Endothelial cell of umbilical vein (primary cell): ENCODE measurements at regions not wholly inside any gene's neighbourhood (a gene's known extent, or its start where the extent isn't known, plus 50 kb on each side); places are given as distances from the start of the nearest gene placed in this dataset.

Experiments used
- BruUV-seq: library from RNA; stranded (reverse); fragments of 400-500 nt; replicated peaks from 2 replicates; lab custom pipeline; 2021; lab: Mats Ljungman, UMichigan
- CTCF ChIA-PET: fragments of 300-600, 350-600 bp; sonication (Branson Sonifier 250); formaldehyde crosslinking; loops from one replicate; lab custom pipeline; 2021; ENCODE audit warnings: antibody characterized with exemption, inconsistent platforms; lab: Charles Lee
- POLR2A ChIA-PET: fragments of 300-600, 350-600 bp; sonication (Branson Sonifier 250); formaldehyde crosslinking; loops from one replicate; lab custom pipeline; 2021; ENCODE audit warnings: antibody characterized with exemption, inconsistent platforms; lab: Charles Lee
- DNase-seq: peaks from one replicate; pipeline ENCODE4 v3.0.0-alpha.2; 2011; ENCODE audit warnings: low read depth, low spot score
- FAIRE-seq: peaks from 2 replicates; lab custom pipeline; 2011; peaks lifted over from hg19 to GRCh38; lab: Jason Lieb, UNC
- H2AFZ ChIP-seq: 2 replicates; pipeline ENCODE4 v1.6.0; 2012; ENCODE audit warnings: low read depth, low read length, control low read depth, inconsistent platforms
- H3K27ac ChIP-seq: 2 replicates; pipeline ENCODE4 v1.5.1; 2011; ENCODE audit warnings: low read depth, mild to moderate bottlenecking, control low read depth, low read length, moderate library complexity; ENCODE audit not compliant: insufficient read depth
- H3K27me3 ChIP-seq, 2 experiments: 2 replicates each; pipeline versions ENCODE4 v1.6.0 to v1.6.1; 2011; ENCODE audit warnings: low read length in 2 of 2, mixed read lengths in 1 of 2; ENCODE audit not compliant: control insufficient read depth in 2 of 2, insufficient read depth in 2 of 2
- H3K36me3 ChIP-seq, 2 experiments: 2 replicates in 1 of 2; 3 replicates in 1 of 2; pipeline ENCODE4 v1.5.1; 2011; ENCODE audit warnings: low read length in 2 of 2, mild to moderate bottlenecking in 1 of 2, moderate library complexity in 1 of 2; ENCODE audit not compliant: control insufficient read depth in 2 of 2, insufficient read depth in 2 of 2; ENCODE audit errors: extremely low read depth in 1 of 2
- H3K4me1 ChIP-seq: 3 replicates; pipeline ENCODE4 v1.5.1; 2011; ENCODE audit warnings: mild to moderate bottlenecking, low read length; ENCODE audit not compliant: control insufficient read depth, insufficient read depth; ENCODE audit errors: extremely low read depth
- H3K4me2 ChIP-seq: 2 replicates; pipeline ENCODE4 v1.6.1; 2011; ENCODE audit warnings: low read length, control low read depth, mixed read lengths; ENCODE audit not compliant: insufficient read depth
- H3K4me3 ChIP-seq, 3 experiments: fragments of 200-600 bp in 1 of 3; sonication (generic), shearing (Covaris generic) in 1 of 3; replicated peaks in 1 of 3; 2 replicates each; pipeline ENCODE4 v1.5.1; 2011 to 2016; ENCODE audit warnings: control low read depth in 3 of 3, low read length in 3 of 3, mild to moderate bottlenecking in 2 of 3, inconsistent platforms in 1 of 3, low read depth in 1 of 3, moderate library complexity in 1 of 3; ENCODE audit not compliant: insufficient read depth in 1 of 3
- H3K79me2 ChIP-seq: 2 replicates; pipeline ENCODE4 v1.6.0; 2012; ENCODE audit warnings: low read length, inconsistent platforms; ENCODE audit not compliant: control insufficient read depth, insufficient read depth
- H3K9ac ChIP-seq: replicated peaks from 2 replicates; pipeline ENCODE3; 2011; ENCODE audit warnings: low read length, control low read depth; ENCODE audit not compliant: insufficient read depth; ENCODE audit errors: extremely low read depth
- H3K9me1 ChIP-seq: replicated peaks from 3 replicates; pipeline ENCODE4 v1.6.0; 2011; ENCODE audit warnings: mild to moderate bottlenecking, low read length; ENCODE audit not compliant: control insufficient read depth, insufficient read depth; ENCODE audit errors: extremely low read depth
- H3K9me3 ChIP-seq: replicated peaks from 2 replicates; pipeline ENCODE4 v1.5.1; 2012; ENCODE audit warnings: low read length, inconsistent platforms; ENCODE audit not compliant: control insufficient read depth, insufficient read depth
- H4K20me1 ChIP-seq: replicated peaks from 2 replicates; pipeline ENCODE3; 2011; ENCODE audit warnings: mild to moderate bottlenecking, low read length; ENCODE audit not compliant: control insufficient read depth, insufficient read depth; ENCODE audit errors: extremely low read depth
- EZH2 ChIP-seq: IDR thresholded peaks from 2 replicates; pipeline ENCODE4 v1.6.1; 2012; ENCODE audit warnings: borderline replicate concordance, low read depth, mild to moderate bottlenecking, moderate library complexity, low read length, inconsistent platforms; ENCODE audit not compliant: severe bottlenecking
- FOS ChIP-seq: IDR thresholded peaks from 2 replicates; pipeline ENCODE4 v1.6.1; 2011; ENCODE audit warnings: mild to moderate bottlenecking, low read length, moderate library complexity, borderline replicate concordance; ENCODE audit not compliant: insufficient read depth
- GATA2 ChIP-seq: IDR thresholded peaks from 2 replicates; pipeline ENCODE4 v1.7.0; 2011; ENCODE audit warnings: low read depth, mild to moderate bottlenecking, moderate library complexity, mixed read lengths, low read length; ENCODE audit not compliant: insufficient read length, insufficient read depth
- JUN ChIP-seq: IDR thresholded peaks from 2 replicates; pipeline ENCODE4 v1.6.1; 2011; ENCODE audit warnings: borderline replicate concordance, low read depth; ENCODE audit not compliant: insufficient read length, insufficient read depth
- MYC ChIP-seq: IDR thresholded peaks from one replicate; pipeline ENCODE4 v1.6.1; 2011; ENCODE audit warnings: mild to moderate bottlenecking, low read depth, low read length
- POLR2A ChIP-seq: IDR thresholded peaks from 2 replicates; pipeline ENCODE4 v1.6.1; 2012; ENCODE audit warnings: low read depth, mild to moderate bottlenecking, control low read depth, low read length
- POLR2AphosphoS5 ChIP-seq: IDR thresholded peaks from 2 replicates; pipeline ENCODE4 v1.6.1; 2012; ENCODE audit warnings: low read depth, mild to moderate bottlenecking, control low read depth, low read length, moderate library complexity; ENCODE audit not compliant: insufficient read depth
- dilution Hi-C: fragments of 300-500 bp; cut with MboI; formaldehyde crosslinking; loops from one replicate; pipeline ENCODE4 v1.15.0; 2019; ENCODE audit warnings: low sequenced_read_pairs; ENCODE audit not compliant: extremely low pct_ligation_motif_present
- intact Hi-C: fragments of 100-400 bp; cut with micrococcal nuclease; formaldehyde crosslinking; loops from one replicate; pipeline ENCODE4 v1.10.0; 2022
- TF ChIP-seq, protein P1 (sequence below), 2 donors: IDR thresholded peaks; 1 replicate in 1 of 2; 2 replicates in 1 of 2; pipeline ENCODE4 v1.5.1; 2011; ENCODE audit warnings: low read length in 2 of 2, mild to moderate bottlenecking in 2 of 2, moderate library complexity in 2 of 2, control low read depth in 1 of 2, inconsistent platforms in 1 of 2, low read depth in 1 of 2; ENCODE audit not compliant: insufficient read depth in 1 of 2; ENCODE audit errors: extremely low read depth in 1 of 2
- TF ChIP-seq, protein P2 (sequence below): IDR thresholded peaks from 2 replicates; pipeline ENCODE4 v1.6.1; 2011; ENCODE audit not compliant: insufficient read depth, insufficient read length

DNA sequence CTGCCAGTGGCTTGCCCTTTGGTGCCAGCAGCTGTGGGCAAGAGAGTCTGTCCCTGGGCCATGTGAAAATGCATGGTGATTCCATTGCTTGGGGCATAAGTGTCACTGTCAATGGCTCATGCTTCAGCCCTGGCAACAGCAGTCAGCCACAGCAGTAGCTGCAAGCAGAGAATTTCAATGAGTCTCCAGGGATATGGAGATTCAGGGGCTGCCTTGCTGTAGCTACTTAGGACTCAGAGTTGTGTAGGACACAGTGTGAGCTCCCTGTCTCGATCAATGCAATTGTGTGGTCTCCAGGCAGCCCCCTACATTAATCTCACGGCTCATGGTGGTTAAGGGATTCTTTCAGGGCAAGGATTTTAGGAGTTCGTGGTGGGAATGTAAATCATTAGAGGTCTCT, 126.3 kb upstream of the STARD3NL start:
- BruUV-seq = no TSS peak

DNA sequence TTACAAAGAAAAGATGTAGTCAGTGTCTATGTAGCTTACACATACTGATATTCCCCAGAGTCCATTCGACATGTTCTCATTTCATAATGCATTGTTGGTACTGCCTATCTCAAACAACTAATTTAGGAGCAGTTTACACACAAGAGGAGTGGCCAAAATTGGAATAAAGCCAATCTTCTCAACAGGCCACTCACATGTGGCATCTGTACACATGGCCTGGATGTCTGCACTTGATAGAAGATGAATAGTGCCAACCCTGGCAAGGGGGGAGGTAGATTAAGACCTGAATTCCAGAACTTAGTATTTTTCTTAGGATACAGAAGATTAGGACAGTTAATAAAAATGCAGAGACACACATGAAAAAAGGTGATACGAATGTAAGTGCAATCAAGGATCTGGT, 125.3 kb upstream of the STARD3NL start:
- Histone ChIP-seq H3K36me3 (no peaks in the 10 kb centered on the region), H3K9ac (no peak overlapping the region), H3K9me3 (no peaks in the 10 kb centered on the region), H3K4me2 (no peak overlapping the region), H2AFZ (no peak overlapping the region), H3K79me2 (no peaks in the 10 kb centered on the region), H3K4me1 (no peaks in the 10 kb centered on the region), H3K27ac (no peak overlapping the region), H3K27me3 (no peaks in the 10 kb centered on the region), H4K20me1 (no peaks in the 10 kb centered on the region), H3K9me1 (no peaks in the 10 kb centered on the region), H3K4me3 (no peak overlapping the region)
- ChIA-PET POLR2A (no interaction called here), CTCF (no interaction called here)
- BruUV-seq = no TSS peak
- TF ChIP-seq GATA2 = no peak
- TF ChIP-seq EZH2 = no peak
- TF ChIP-seq JUN = no peak
- TF ChIP-seq FOS = no peak
- no peak for TF ChIP-seq POLR2A
- TF ChIP-seq POLR2AphosphoS5 = no peak
- TF ChIP-seq, protein P1, sequence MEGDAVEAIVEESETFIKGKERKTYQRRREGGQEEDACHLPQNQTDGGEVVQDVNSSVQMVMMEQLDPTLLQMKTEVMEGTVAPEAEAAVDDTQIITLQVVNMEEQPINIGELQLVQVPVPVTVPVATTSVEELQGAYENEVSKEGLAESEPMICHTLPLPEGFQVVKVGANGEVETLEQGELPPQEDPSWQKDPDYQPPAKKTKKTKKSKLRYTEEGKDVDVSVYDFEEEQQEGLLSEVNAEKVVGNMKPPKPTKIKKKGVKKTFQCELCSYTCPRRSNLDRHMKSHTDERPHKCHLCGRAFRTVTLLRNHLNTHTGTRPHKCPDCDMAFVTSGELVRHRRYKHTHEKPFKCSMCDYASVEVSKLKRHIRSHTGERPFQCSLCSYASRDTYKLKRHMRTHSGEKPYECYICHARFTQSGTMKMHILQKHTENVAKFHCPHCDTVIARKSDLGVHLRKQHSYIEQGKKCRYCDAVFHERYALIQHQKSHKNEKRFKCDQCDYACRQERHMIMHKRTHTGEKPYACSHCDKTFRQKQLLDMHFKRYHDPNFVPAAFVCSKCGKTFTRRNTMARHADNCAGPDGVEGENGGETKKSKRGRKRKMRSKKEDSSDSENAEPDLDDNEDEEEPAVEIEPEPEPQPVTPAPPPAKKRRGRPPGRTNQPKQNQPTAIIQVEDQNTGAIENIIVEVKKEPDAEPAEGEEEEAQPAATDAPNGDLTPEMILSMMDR (IDR thresholded peaks at IDR 0.05; ENCODE audit: extremely low read depth in 1 of 2, insufficient read depth in 1 of 2, low read depth in 1 of 2, low read length in 2 of 2) = no peak
- no peak for TF ChIP-seq MYC
- TF ChIP-seq, protein P2, sequence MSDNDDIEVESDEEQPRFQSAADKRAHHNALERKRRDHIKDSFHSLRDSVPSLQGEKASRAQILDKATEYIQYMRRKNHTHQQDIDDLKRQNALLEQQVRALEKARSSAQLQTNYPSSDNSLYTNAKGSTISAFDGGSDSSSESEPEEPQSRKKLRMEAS = no peak
- intact Hi-C loops = no loop called here
- dilution Hi-C loops = no loop called here
- DNase-seq (no peak), FAIRE-seq (no peak)

More for the DNA sequence above, 126.3 kb upstream of the STARD3NL start:
- H3K27me3 ChIP-seq = no peaks in the 10 kb centered on the region
- H3K4me1 ChIP-seq = no peaks in the 10 kb centered on the region
- H3K79me2 ChIP-seq = no peaks in the 10 kb centered on the region
- intact Hi-C loops = no loop called here
- ChIA-PET POLR2A (no interaction called here), CTCF (no interaction called here)
- H3K36me3 ChIP-seq = no peaks in the 10 kb centered on the region
- no peak for FAIRE-seq
- no peak overlapping the region for H3K4me3 ChIP-seq
- no peaks in the 10 kb centered on the region for H3K9me3 ChIP-seq
- H4K20me1 ChIP-seq = no peaks in the 10 kb centered on the region
- H3K4me2 ChIP-seq = no peak overlapping the region
- H2AFZ ChIP-seq = no peak overlapping the region
- no peak for TF ChIP-seq POLR2AphosphoS5
- TF ChIP-seq, protein P1 (IDR thresholded peaks at IDR 0.05; ENCODE audit: extremely low read depth in 1 of 2, insufficient read depth in 1 of 2, low read depth in 1 of 2, low read length in 2 of 2) = no peak
- no peak for TF ChIP-seq POLR2A
- no peak for TF ChIP-seq JUN
- TF ChIP-seq EZH2 = no peak
- TF ChIP-seq, protein P2 = no peak
- H3K9me1 ChIP-seq = no peaks in the 10 kb centered on the region
- no peak overlapping the region for H3K9ac ChIP-seq
- no peak overlapping the region for H3K27ac ChIP-seq
- dilution Hi-C loops = no loop called here
- no peak for DNase-seq
